ENCODE measurements at regions not wholly inside any gene's neighbourhood (a gene's known extent, or its start where the extent isn't known, plus 50 kb on each side); places are given as distances from the start of the nearest gene placed in this dataset.
"Not testable (repeated sequence)": the region's sequence is repeated elsewhere in the genome, so short reads cannot be mapped to it uniquely, and the experiment has no call there.

- TF ChIP-seq CTCF (IDR thresholded peaks at IDR 0.05; ENCODE audit: low read depth, low read length); EZH2phosphoT487 (IDR thresholded peaks at IDR 0.05; ENCODE audit: low read depth): not testable (repeated sequence)
Measured at GRCh38 chr9:2394087-2394741, 227.4 kb upstream of the VLDLR start.

Data from OCI-LY3 (cell line).